Vagina (tissue), 2 donors: ENCODE measurements at regions not wholly inside any gene's neighbourhood (a gene's known extent, or its start where the extent isn't known, plus 50 kb on each side); places are given as distances from the start of the nearest gene placed in this dataset.
"Not testable (repeated sequence)": the region's sequence is repeated elsewhere in the genome, so short reads cannot be mapped to it uniquely, and the experiment has no call there.

Experiments
- DNase-seq, 2 donors: peaks; one replicate each; pipeline ENCODE4 v3.0.0-alpha.2; 2017; ENCODE audit errors: extremely low spot score in 2 of 2
- H3K27ac ChIP-seq: fragments of 200-600 bp; sonication (generic); one replicate; pipeline ENCODE4 v1.5.1; 2019
- H3K27me3 ChIP-seq: fragments of 200-600 bp; sonication (generic); one replicate; pipeline ENCODE4 v1.5.1; 2019
- H3K36me3 ChIP-seq, 2 donors: fragments of 200-600 bp; sonication (generic); one replicate each; pipeline ENCODE4 v1.5.1; 2017 to 2019
- H3K4me1 ChIP-seq: fragments of 200-600 bp; sonication (generic); one replicate; pipeline ENCODE4 v1.5.1; 2019
- H3K4me3 ChIP-seq, 2 donors: fragments of 200-600 bp; sonication (generic); 1 replicate in 1 of 2; 2 replicates in 1 of 2; pipeline ENCODE4 v1.5.1; 2016 to 2019
- H3K9me3 ChIP-seq: fragments of 200-600 bp; sonication (generic); one replicate; pipeline ENCODE4 v1.5.1; 2019
- POLR2A ChIP-seq, 2 donors: fragments of 450-650 bp; IDR thresholded peaks; one replicate each; pipeline ENCODE4 v1.6.1; 2017; ENCODE audit warnings: antibody characterized with exemption in 2 of 2, mild to moderate bottlenecking in 2 of 2, moderate library complexity in 2 of 2
- POLR2AphosphoS5 ChIP-seq, 2 donors: sonication (generic); formaldehyde crosslinking; IDR thresholded peaks; one replicate each; pipeline ENCODE4 v1.9.0; 2017; ENCODE audit warnings: antibody characterized with exemption in 2 of 2, mild to moderate bottlenecking in 2 of 2, low read depth in 1 of 2; ENCODE audit not compliant: insufficient read depth in 1 of 2
- intact Hi-C: fragments of 100-400 bp; cut with DNase I; formaldehyde crosslinking; loops from one replicate; pipeline ENCODE4 v1.15.1; 2023
- TF ChIP-seq, protein P1 (sequence below), 3 experiments: fragments of 450-650 bp in 2 of 3; fragments of 200-600 bp in 1 of 3; sonication (generic) in 1 of 3; IDR thresholded peaks; one replicate each; pipeline ENCODE4 v1.5.1; 2017 to 2019; ENCODE audit warnings: antibody characterized with exemption in 3 of 3, mild to moderate bottlenecking in 2 of 3, moderate library complexity in 2 of 3

DNA sequence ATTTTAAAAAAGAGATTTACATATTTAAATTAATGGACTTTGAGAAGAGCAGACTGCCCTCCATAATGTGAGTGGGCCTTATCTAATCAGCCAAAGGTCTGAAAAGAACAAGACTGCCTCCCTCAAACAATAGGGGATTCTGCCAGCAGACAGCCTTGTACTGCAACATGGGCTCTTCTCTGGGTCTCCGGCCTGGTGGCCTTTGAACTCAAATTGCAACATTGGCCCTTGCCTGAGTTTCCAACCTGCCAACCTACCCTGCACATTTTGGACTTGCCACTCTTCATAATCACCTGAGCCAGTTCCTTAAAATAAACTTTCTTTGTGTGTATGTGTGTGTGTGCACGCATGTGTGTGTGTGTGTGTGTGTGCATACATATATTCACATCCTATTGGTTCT, 90.8 kb upstream of the OTUD4 start:
- intact Hi-C loops: no loop called here
- Histone ChIP-seq H3K9me3 (no peaks in the 10 kb centered on the region), H3K36me3 (no peaks in the 10 kb centered on the region), H3K4me3 (no peak overlapping the region), H3K27ac (no peak overlapping the region), H3K27me3 (no peaks in the 10 kb centered on the region), H3K4me1 (no peaks in the 10 kb centered on the region)
- TF ChIP-seq POLR2A (IDR thresholded peaks at IDR 0.05): no peak
- TF ChIP-seq, protein P1, sequence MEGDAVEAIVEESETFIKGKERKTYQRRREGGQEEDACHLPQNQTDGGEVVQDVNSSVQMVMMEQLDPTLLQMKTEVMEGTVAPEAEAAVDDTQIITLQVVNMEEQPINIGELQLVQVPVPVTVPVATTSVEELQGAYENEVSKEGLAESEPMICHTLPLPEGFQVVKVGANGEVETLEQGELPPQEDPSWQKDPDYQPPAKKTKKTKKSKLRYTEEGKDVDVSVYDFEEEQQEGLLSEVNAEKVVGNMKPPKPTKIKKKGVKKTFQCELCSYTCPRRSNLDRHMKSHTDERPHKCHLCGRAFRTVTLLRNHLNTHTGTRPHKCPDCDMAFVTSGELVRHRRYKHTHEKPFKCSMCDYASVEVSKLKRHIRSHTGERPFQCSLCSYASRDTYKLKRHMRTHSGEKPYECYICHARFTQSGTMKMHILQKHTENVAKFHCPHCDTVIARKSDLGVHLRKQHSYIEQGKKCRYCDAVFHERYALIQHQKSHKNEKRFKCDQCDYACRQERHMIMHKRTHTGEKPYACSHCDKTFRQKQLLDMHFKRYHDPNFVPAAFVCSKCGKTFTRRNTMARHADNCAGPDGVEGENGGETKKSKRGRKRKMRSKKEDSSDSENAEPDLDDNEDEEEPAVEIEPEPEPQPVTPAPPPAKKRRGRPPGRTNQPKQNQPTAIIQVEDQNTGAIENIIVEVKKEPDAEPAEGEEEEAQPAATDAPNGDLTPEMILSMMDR (IDR thresholded peaks at IDR 0.05): no peak
- TF ChIP-seq POLR2AphosphoS5 (IDR thresholded peaks at IDR 0.05; ENCODE audit: insufficient read depth in 1 of 2, low read depth in 1 of 2): no peak
- DNase-seq: no peak

DNA sequence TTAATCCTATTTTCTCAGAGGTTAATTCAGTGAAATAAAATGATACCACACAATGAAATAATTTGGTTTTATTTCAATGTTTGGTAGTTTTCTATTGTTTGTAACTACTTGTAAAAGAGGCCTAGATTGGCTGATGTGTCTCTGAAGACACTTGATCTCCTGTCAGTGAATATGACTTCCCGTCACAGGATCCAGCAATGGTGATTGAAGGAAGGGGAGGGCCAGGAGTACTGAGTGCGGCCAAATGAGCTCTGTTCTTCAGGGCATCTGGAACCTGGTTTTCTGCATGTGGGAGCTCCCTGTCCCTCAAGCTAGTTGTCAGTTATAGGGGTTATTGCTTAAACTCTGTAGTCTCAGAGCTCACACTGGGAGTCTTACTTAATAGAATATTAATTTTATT, 86.5 kb upstream of the OTUD4 start:
- no peaks in the 10 kb centered on the region for H3K9me3 ChIP-seq
- TF ChIP-seq POLR2AphosphoS5 (IDR thresholded peaks at IDR 0.05; ENCODE audit: insufficient read depth in 1 of 2, low read depth in 1 of 2): no peak
- TF ChIP-seq, protein P1 (IDR thresholded peaks at IDR 0.05): no peak
- TF ChIP-seq POLR2A (IDR thresholded peaks at IDR 0.05): no peak
- intact Hi-C loops: no loop called here
- no peak overlapping the region for H3K27ac ChIP-seq
- H3K4me1 ChIP-seq: no peaks in the 10 kb centered on the region
- no peak for DNase-seq
- H3K36me3 ChIP-seq: no peaks in the 10 kb centered on the region
- H3K4me3 ChIP-seq: no peak overlapping the region
- no peaks in the 10 kb centered on the region for H3K27me3 ChIP-seq

DNA sequence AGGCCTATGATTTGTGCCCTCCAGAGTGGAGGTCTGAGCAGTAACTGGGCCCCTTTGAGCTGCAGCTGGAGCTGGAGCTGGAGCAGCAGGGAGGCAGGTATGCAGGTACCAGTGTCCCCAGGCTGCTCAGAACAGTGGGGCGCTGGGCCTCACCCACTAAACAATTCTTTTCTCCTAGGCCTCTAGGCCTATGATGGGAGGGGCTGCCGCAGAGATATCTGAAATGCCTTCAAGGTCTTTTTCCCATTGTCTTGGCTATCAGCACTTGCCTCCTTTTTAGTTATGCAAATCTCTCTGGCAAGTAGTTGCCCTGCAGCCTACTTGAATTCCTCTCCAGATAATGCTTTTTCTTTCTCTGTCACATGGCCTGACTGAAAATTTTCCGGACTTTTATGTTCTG, 79.7 kb upstream of the OTUD4 start:
- Histone ChIP-seq H3K27me3 (no peaks in the 10 kb centered on the region), H3K4me1 (no peaks in the 10 kb centered on the region), H3K27ac (no peak overlapping the region), H3K36me3 (no peaks in the 10 kb centered on the region), H3K4me3 (no peak overlapping the region), H3K9me3 (no peaks in the 10 kb centered on the region)
- no peak for TF ChIP-seq POLR2A (IDR thresholded peaks at IDR 0.05)
- TF ChIP-seq POLR2AphosphoS5 (IDR thresholded peaks at IDR 0.05; ENCODE audit: insufficient read depth in 1 of 2, low read depth in 1 of 2): no peak
- TF ChIP-seq, protein P1 (IDR thresholded peaks at IDR 0.05): no peak
- intact Hi-C loops: no loop called here
- DNase-seq: no peak

DNA sequence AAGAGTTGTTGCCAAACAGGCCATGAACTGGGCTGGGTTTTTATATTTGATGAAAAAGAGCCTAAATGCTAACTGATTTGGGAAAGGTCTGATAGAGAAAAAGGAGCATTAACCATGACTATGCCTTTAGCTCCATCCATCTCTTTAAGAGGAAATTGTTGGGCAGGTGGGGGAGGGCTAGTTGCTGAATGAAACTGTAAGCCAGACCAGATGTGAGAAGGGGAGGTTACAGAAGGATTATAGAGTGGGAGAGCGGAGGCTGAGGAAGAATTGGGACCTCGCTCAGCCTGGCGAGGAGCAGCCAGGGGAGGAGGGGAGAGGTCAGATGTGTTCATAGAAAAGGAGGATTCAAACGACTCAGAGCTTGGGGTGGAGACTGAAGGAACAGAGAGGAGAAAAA, 74.9 kb upstream of the OTUD4 start:
- DNase-seq, H3K9me3 ChIP-seq, H3K4me1 ChIP-seq, H3K27me3 ChIP-seq, H3K36me3 ChIP-seq, intact Hi-C loops, H3K27ac ChIP-seq, H3K4me3 ChIP-seq: not testable (repeated sequence)

DNA sequence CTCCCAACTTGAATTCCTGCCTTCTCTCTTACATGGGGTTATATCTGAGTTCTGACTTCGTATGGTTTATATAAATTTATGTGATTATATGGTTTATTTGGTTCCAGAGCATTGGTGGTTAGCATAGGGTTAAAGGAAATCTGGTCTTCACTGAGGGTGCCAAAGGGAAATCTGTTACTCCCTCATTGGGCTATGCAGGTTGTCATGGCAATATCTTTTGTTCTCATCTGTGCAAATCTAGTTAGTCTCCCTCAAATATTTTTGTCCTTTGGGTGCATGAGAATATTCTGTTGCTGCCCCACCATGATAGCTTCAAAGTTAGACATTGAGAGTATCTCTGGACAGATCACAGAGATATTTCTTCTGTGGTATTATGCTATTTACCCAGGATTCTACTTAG, 71.8 kb upstream of the OTUD4 start:
- TF ChIP-seq, protein P1 (IDR thresholded peaks at IDR 0.05): no peak
- no peak for TF ChIP-seq POLR2AphosphoS5 (IDR thresholded peaks at IDR 0.05; ENCODE audit: insufficient read depth in 1 of 2, low read depth in 1 of 2)
- TF ChIP-seq POLR2A (IDR thresholded peaks at IDR 0.05): no peak
- Histone ChIP-seq H3K4me1 (no peaks in the 10 kb centered on the region), H3K9me3 (no peaks in the 10 kb centered on the region), H3K4me3 (no peak overlapping the region), H3K27me3 (no peaks in the 10 kb centered on the region), H3K27ac (no peak overlapping the region), H3K36me3 (no peaks in the 10 kb centered on the region)
- intact Hi-C loops: no loop called here
- no peak for DNase-seq

DNA sequence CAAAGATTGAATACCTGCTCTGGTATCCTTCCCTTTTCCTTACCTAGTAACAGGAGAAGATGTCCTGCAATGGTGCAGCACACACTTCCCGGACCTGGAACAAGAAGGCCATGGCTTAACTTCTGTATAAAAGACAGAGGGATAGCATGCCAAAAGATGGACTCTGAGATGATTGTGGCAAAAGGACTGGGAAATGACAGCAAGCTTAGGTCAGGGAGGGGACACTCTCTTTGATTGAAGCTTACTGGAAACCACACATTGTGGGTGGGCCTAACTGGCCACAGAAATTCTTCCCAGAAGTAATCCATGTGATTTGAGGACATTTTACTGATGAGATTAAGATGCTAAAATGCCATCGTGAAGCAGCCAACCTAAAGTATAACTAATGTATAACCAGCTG, 71.0 kb upstream of the OTUD4 start:
- DNase-seq: no peak
- TF ChIP-seq POLR2AphosphoS5 (IDR thresholded peaks at IDR 0.05; ENCODE audit: insufficient read depth in 1 of 2, low read depth in 1 of 2) (no peak), POLR2A (IDR thresholded peaks at IDR 0.05) (no peak)
- TF ChIP-seq, protein P1 (IDR thresholded peaks at IDR 0.05): no peak
- H3K36me3 ChIP-seq: no peaks in the 10 kb centered on the region
- intact Hi-C loops: no loop called here
- no peaks in the 10 kb centered on the region for H3K27me3 ChIP-seq
- H3K9me3 ChIP-seq: no peaks in the 10 kb centered on the region
- H3K27ac ChIP-seq: no peak overlapping the region
- H3K4me1 ChIP-seq: no peaks in the 10 kb centered on the region
- no peak overlapping the region for H3K4me3 ChIP-seq
